GM23248 (cell line): ENCODE measurements at regions not wholly inside any gene's neighbourhood (a gene's known extent, or its start where the extent isn't known, plus 50 kb on each side); places are given as distances from the start of the nearest gene placed in this dataset.

ENCODE experiments used
- EZH2 ChIP-seq: fragments of 200-600 bp; sonication (generic); IDR thresholded peaks from 2 replicates; pipeline ENCODE4 v1.6.1; 2018; ENCODE audit warnings: antibody characterized with exemption, mild to moderate bottlenecking; ENCODE audit not compliant: insufficient read depth, poor library complexity, severe bottlenecking
- EZH2phosphoT487 ChIP-seq: fragments of 200-600 bp; sonication (generic); IDR thresholded peaks from 2 replicates; pipeline ENCODE4 v1.6.1; 2018; ENCODE audit warnings: antibody characterized with exemption, moderate library complexity, mild to moderate bottlenecking, low read depth; ENCODE audit not compliant: insufficient read depth

DNA sequence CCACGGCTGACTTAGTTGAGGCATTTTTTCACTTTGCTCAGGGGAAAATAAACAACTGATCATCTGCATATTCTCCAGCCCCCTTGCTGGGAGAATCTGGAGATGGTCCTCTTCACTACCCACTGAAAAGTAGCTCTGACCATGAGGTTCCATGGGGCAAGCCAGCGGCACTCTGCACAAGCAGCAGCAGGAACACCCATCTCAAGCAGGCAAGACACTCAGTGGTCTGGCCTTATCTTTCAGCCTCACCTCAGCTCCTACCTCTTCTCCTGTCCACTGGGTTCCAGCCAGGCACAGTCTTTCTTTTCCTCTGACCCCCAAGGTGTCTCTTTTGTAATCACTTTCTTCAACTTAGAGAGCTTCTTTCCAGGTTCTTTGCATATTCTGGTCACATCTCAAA, 280.8 kb upstream of the GRIA1 start:
- TF ChIP-seq EZH2phosphoT487 (no peak), EZH2 (no peak)
